GM23338 (cell line): ENCODE measurements at regions not wholly inside any gene's neighbourhood (a gene's known extent, or its start where the extent isn't known, plus 50 kb on each side); places are given as distances from the start of the nearest gene placed in this dataset.
"Not testable (repeated sequence)": the region's sequence is repeated elsewhere in the genome, so short reads cannot be mapped to it uniquely, and the experiment has no call there.

Experiments
- ATAC-seq: fragments of 200-7000 bp; cut with Tn5 transposase; 3 replicates; pipeline ENCODE4 v1.9.1; 2020
- DNase-seq: peaks from one replicate; pipeline ENCODE4 v3.0.0-alpha.2; 2015; ENCODE audit warnings: low spot score
- H2AFZ ChIP-seq: fragments of 200-600 bp; sonication (generic); 2 replicates; pipeline ENCODE4 v1.8.0; 2016; ENCODE audit warnings: antibody characterized with exemption, mild to moderate bottlenecking, moderate library complexity
- H3F3A ChIP-seq: fragments of 200-600 bp; sonication (generic); replicated peaks from 2 replicates; pipeline ENCODE4 v1.8.0; 2017; ENCODE audit warnings: antibody characterized with exemption, mixed run types, low read depth
- H3K27ac ChIP-seq: fragments of 200-600 bp; sonication (generic); 2 replicates; pipeline ENCODE4 v1.6.1; 2016; ENCODE audit warnings: low read depth
- H3K27me3 ChIP-seq: fragments of 200-600 bp; sonication (generic); 2 replicates; pipeline ENCODE4 v1.8.0; 2016; ENCODE audit warnings: mild to moderate bottlenecking, mixed run types, moderate library complexity; ENCODE audit not compliant: insufficient read depth
- H3K36me3 ChIP-seq: fragments of 200-600 bp; sonication (generic); 2 replicates; pipeline ENCODE4 v1.8.0; 2016; ENCODE audit warnings: mild to moderate bottlenecking; ENCODE audit not compliant: insufficient read depth
- H3K4me1 ChIP-seq: fragments of 200-600 bp; sonication (generic); 2 replicates; pipeline ENCODE4 v1.8.0; 2016; ENCODE audit warnings: mild to moderate bottlenecking, moderate library complexity; ENCODE audit not compliant: insufficient read depth
- H3K4me2 ChIP-seq: fragments of 200-600 bp; sonication (generic); 2 replicates; pipeline ENCODE4 v1.7.1; 2017; ENCODE audit warnings: mixed run types
- H3K4me3 ChIP-seq: fragments of 200-600 bp; sonication (generic); 2 replicates; pipeline ENCODE4 v1.6.1; 2016; ENCODE audit warnings: mixed run types
- H3K79me2 ChIP-seq: fragments of 200-600 bp; sonication (generic); replicated peaks from 2 replicates; pipeline ENCODE4 v1.8.0; 2017; ENCODE audit warnings: mild to moderate bottlenecking; ENCODE audit not compliant: insufficient read depth
- H3K9me2 ChIP-seq: fragments of 200-600 bp; sonication (generic); 2 replicates; pipeline ENCODE4 v1.8.0; 2017; ENCODE audit not compliant: insufficient read depth
- H4K20me1 ChIP-seq: fragments of 200-600 bp; sonication (generic); replicated peaks from 2 replicates; pipeline ENCODE4 v1.8.0; 2017; ENCODE audit warnings: mild to moderate bottlenecking; ENCODE audit not compliant: insufficient read depth
- H3K27ac Mint-ChIP-seq: 2 replicates; pipeline ENCODE4 v1.8.0; 2020; ENCODE audit warnings: inconsistent platforms, mild to moderate bottlenecking, moderate library complexity, mixed read lengths
- H3K27me3 Mint-ChIP-seq: 3 replicates; pipeline ENCODE4 v1.8.0; 2022; ENCODE audit warnings: low read depth, mild to moderate bottlenecking, moderate library complexity, mixed read lengths, inconsistent platforms; ENCODE audit not compliant: insufficient read depth, poor library complexity
- H3K36me3 Mint-ChIP-seq: 3 replicates; pipeline ENCODE4 v1.8.0; 2021; ENCODE audit warnings: low read depth, mild to moderate bottlenecking, inconsistent platforms, moderate library complexity, mixed read lengths
- H3K4me1 Mint-ChIP-seq: 3 replicates; pipeline ENCODE4 v1.8.0; 2020; ENCODE audit warnings: mild to moderate bottlenecking, inconsistent platforms, mixed read lengths
- H3K4me3 Mint-ChIP-seq: 3 replicates; pipeline ENCODE4 v1.8.0; 2021; ENCODE audit warnings: moderate library complexity, mild to moderate bottlenecking, inconsistent platforms, mixed read lengths
- H3K9me3 Mint-ChIP-seq: 3 replicates; pipeline ENCODE4 v1.8.0; 2020; ENCODE audit warnings: moderate library complexity, mild to moderate bottlenecking, inconsistent platforms, mixed read lengths
- ZNF462 ChIP-seq: fragments of 250-450 bp; sonication (Bioruptor Pico); IDR thresholded peaks from 2 replicates; pipeline ENCODE4 v1.5.0; 2020; ENCODE audit warnings: mild to moderate bottlenecking, moderate library complexity

DNA sequence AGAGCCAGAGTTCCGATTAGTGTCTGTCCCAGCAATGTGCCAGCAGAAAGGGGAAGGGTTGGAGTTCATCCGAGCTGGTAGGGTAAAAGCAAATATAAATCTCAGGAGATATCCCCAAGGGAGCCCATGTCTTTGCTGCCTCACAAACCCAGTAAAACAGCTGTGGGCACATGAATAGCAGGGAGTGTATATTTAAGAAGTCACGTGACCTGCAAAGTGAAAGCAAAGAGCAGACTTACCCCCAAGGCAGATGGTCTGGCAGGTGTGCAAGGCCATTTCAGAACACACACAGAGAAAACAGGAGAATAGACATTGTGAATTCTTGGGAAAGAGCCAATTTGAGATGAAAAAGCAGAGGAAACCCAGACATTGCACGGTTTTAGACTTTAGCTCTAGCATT, 653.4 kb downstream of the TGIF2LX start:
- H2AFZ ChIP-seq, H3K4me3 ChIP-seq, H3K4me1 ChIP-seq, H3K4me3 Mint-ChIP-seq, H3K4me2 ChIP-seq, H3K9me3 Mint-ChIP-seq, H3K27ac ChIP-seq, H3K36me3 ChIP-seq, H4K20me1 ChIP-seq, ATAC-seq, H3K79me2 ChIP-seq, H3F3A ChIP-seq, DNase-seq, H3K27me3 ChIP-seq, H3K27ac Mint-ChIP-seq, H3K9me2 ChIP-seq, H3K27me3 Mint-ChIP-seq, H3K36me3 Mint-ChIP-seq, H3K4me1 Mint-ChIP-seq: not testable (repeated sequence)

DNA sequence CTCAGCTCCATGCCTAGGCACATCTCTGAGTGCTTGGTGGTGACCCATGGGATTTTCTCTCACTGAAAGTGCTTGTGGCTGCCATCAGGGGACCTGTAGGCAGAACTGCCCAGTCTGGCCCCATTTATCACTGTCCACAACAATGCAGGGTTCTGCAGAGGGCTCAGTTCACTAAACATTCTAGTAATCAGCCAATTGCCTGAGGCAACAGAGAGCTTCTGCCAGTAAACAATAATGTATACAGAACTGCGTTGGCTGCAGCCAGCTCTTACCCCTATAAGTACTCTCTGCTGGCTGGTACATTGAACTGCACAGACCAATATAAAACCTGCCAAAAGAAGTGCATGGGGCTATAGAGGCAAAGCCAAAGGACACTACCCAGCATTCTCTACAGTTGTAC, 680.2 kb downstream of the TGIF2LX start:
- H4K20me1 ChIP-seq, H3K27ac Mint-ChIP-seq, H3K36me3 Mint-ChIP-seq, H3K9me2 ChIP-seq, H3K4me3 Mint-ChIP-seq, H3F3A ChIP-seq, H3K27ac ChIP-seq, H3K4me1 ChIP-seq, H3K79me2 ChIP-seq, DNase-seq, H3K9me3 Mint-ChIP-seq, H3K27me3 Mint-ChIP-seq, H3K27me3 ChIP-seq, H3K4me2 ChIP-seq, H3K4me3 ChIP-seq, H2AFZ ChIP-seq, ATAC-seq, H3K4me1 Mint-ChIP-seq, H3K36me3 ChIP-seq: not testable (repeated sequence)

GRCh38 chrX:90605736-90606135, 684.0 kb downstream of the TGIF2LX start:
- not testable (repeated sequence) for H3K27ac ChIP-seq, H3K36me3 Mint-ChIP-seq, H3K4me1 Mint-ChIP-seq, H3K79me2 ChIP-seq, H3K27ac Mint-ChIP-seq, H3K9me2 ChIP-seq, H4K20me1 ChIP-seq, H3K4me2 ChIP-seq, H3K9me3 Mint-ChIP-seq, H3K27me3 ChIP-seq, H3K4me3 Mint-ChIP-seq, H3K4me3 ChIP-seq, ATAC-seq, DNase-seq, H3K36me3 ChIP-seq, H2AFZ ChIP-seq, H3F3A ChIP-seq, H3K4me1 ChIP-seq, H3K27me3 Mint-ChIP-seq

DNA sequence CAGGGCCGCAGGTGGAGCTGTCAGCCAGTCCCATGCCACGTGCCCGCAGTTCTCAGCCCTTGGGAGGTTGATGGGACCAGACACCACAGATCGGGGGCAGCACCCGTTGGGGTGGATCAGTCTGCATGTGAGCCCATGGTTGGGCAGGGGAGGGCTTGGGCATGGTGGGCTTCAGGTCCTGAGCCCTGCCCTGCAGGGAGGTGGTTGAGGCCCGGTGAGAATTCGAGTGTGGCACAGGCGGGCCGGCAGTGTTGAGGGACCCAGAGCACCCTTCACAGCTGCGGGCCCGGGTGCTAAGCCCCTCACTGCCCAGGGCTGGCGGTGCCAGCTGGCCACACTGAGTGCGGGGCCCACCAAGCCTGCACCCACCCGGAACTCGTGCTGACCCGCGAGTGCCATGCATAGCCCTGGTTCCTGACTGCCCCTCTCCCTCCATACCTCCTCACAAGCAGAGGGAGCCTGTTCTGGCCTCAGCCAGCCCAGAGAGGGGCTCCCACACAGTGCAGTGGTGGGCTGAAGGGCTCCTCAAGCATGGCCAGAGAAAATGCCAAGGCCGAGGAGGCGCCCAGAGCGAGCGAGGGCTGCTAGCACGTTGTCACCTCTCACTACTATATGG, 696.1 kb downstream of the TGIF2LX start:
- H3K4me1 Mint-ChIP-seq: no peaks in the 10 kb centered on the region
- H3K4me2 ChIP-seq: no peak overlapping the region
- peaks cover 6% of the 10 kb centered on the region; the same call in 2 of the 3 replicates for H3K9me3 Mint-ChIP-seq
- H3K27me3 ChIP-seq: no peaks in the 10 kb centered on the region
- no peaks in the 10 kb centered on the region for H3K27me3 Mint-ChIP-seq
- H3K36me3 ChIP-seq: no peaks in the 10 kb centered on the region
- no peak overlapping the region for H2AFZ ChIP-seq
- no peaks in the 10 kb centered on the region for H3K36me3 Mint-ChIP-seq
- H3K9me2 ChIP-seq: no peaks in the 10 kb centered on the region
- no peaks in the 10 kb centered on the region for H4K20me1 ChIP-seq
- H3K4me3 Mint-ChIP-seq: no peak overlapping the region
- no peak overlapping the region for H3K27ac ChIP-seq
- no peaks in the 10 kb centered on the region for H3F3A ChIP-seq
- H3K27ac Mint-ChIP-seq: no peak overlapping the region
- DNase-seq (no peak), ATAC-seq (no peak)
- TF ChIP-seq ZNF462: no peak
- H3K4me3 ChIP-seq: no peak overlapping the region
- no peaks in the 10 kb centered on the region for H3K79me2 ChIP-seq
- no peaks in the 10 kb centered on the region for H3K4me1 ChIP-seq
